Endothelial cell (in vitro differentiated cells): ENCODE measurements at regions not wholly inside any gene's neighbourhood (a gene's known extent, or its start where the extent isn't known, plus 50 kb on each side); places are given as distances from the start of the nearest gene placed in this dataset.

Experiments
- DNase-seq: peaks from one replicate; pipeline ENCODE4 v3.0.0; 2021; ENCODE audit warnings: low spot score
- H3K27ac Mint-ChIP-seq: one replicate; pipeline ENCODE4 v1.8.0; 2021; ENCODE audit warnings: mixed read lengths, inconsistent platforms; ENCODE audit not compliant: unreplicated experiment
- H3K27me3 Mint-ChIP-seq: one replicate; pipeline ENCODE4 v1.8.0; 2021; ENCODE audit warnings: mild to moderate bottlenecking, moderate library complexity, mixed read lengths, inconsistent platforms; ENCODE audit not compliant: unreplicated experiment
- H3K36me3 Mint-ChIP-seq: one replicate; pipeline ENCODE4 v1.8.0; 2021; ENCODE audit warnings: mild to moderate bottlenecking, low read depth, mixed read lengths, inconsistent platforms; ENCODE audit not compliant: unreplicated experiment
- H3K4me1 Mint-ChIP-seq: one replicate; pipeline ENCODE4 v1.8.0; 2021; ENCODE audit warnings: mild to moderate bottlenecking, mixed read lengths, inconsistent platforms; ENCODE audit not compliant: unreplicated experiment
- H3K4me3 Mint-ChIP-seq: one replicate; pipeline ENCODE4 v1.8.0; 2021; ENCODE audit warnings: mild to moderate bottlenecking, mixed read lengths, inconsistent platforms; ENCODE audit not compliant: unreplicated experiment
- H3K9me3 Mint-ChIP-seq: one replicate; pipeline ENCODE4 v1.8.0; 2021; ENCODE audit warnings: mixed read lengths, inconsistent platforms; ENCODE audit not compliant: unreplicated experiment
- TF ChIP-seq, protein P1 (sequence below): fragments of 200-600 bp; sonication (generic); IDR thresholded peaks from one replicate; pipeline ENCODE4 v1.5.0; 2021; ENCODE audit warnings: antibody characterized with exemption; ENCODE audit not compliant: unreplicated experiment

DNA sequence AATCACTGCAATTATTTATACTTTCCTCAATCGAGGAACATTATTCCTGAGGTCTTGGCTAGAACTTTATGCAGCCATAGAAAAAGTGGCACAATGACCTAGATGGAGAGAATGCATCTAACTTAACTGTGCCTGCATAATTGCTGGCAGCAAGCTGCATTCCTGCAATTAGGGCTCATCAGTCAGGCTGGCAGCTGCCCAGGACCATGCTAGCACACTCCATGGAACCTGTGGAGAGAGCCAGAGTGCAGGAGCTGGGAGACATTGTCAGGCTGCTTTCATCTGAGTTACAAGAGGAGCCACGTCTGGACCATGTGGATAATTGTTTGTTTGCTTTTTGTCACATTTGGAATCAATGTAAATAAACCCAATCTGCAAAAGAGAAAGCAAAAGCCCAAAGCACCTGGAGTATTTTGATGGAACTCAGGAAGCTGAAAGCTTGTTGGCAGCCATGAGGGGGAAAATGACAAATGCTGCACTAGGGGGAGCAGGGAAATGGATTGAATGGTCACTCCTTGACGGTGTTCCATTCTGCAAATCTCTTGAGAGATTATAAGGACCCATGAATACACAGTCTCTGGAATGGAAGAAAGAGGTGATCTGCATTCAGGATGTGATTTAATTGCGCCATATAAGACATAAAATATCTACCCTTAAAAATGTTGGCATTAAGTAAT, 839.9 kb downstream of the MAT2B start:
- no peaks in the 10 kb centered on the region for H3K27me3 Mint-ChIP-seq

DNA sequence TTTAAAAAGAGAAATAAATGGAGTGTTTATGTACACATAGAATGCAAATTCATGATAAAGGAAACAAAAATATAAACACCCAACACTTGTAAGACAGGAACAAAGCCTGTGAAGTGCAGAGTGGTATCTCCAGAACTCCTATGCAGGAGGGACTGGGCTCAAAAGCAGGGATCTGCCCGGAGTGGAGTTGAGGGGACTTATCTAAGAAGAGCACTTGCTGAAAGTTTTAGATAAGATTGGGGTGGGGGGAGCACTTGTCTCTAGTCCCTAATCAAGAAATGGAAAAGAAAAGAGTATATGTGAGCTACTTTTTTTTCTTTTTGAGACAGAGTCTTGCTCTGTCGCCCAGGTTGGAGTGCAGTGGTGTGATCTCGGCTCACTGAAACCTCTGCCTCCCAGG, 840.4 kb downstream of the MAT2B start:
- Mint-ChIP-seq H3K27me3 (no peaks in the 10 kb centered on the region), H3K4me1 (no peaks in the 10 kb centered on the region), H3K27ac (no peak overlapping the region), H3K4me3 (no peak overlapping the region), H3K9me3 (no peaks in the 10 kb centered on the region), H3K36me3 (no peaks in the 10 kb centered on the region)
- DNase-seq, result no peak
- TF ChIP-seq, protein P1, sequence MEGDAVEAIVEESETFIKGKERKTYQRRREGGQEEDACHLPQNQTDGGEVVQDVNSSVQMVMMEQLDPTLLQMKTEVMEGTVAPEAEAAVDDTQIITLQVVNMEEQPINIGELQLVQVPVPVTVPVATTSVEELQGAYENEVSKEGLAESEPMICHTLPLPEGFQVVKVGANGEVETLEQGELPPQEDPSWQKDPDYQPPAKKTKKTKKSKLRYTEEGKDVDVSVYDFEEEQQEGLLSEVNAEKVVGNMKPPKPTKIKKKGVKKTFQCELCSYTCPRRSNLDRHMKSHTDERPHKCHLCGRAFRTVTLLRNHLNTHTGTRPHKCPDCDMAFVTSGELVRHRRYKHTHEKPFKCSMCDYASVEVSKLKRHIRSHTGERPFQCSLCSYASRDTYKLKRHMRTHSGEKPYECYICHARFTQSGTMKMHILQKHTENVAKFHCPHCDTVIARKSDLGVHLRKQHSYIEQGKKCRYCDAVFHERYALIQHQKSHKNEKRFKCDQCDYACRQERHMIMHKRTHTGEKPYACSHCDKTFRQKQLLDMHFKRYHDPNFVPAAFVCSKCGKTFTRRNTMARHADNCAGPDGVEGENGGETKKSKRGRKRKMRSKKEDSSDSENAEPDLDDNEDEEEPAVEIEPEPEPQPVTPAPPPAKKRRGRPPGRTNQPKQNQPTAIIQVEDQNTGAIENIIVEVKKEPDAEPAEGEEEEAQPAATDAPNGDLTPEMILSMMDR, result no peak

More for the DNA sequence above, 839.9 kb downstream of the MAT2B start:
- Mint-ChIP-seq H3K4me1 (no peaks in the 10 kb centered on the region), H3K9me3 (no peaks in the 10 kb centered on the region), H3K27ac (no peak overlapping the region), H3K36me3 (no peaks in the 10 kb centered on the region), H3K4me3 (no peak overlapping the region)
- TF ChIP-seq, protein P1, result no peak
- no peak for DNase-seq

DNA sequence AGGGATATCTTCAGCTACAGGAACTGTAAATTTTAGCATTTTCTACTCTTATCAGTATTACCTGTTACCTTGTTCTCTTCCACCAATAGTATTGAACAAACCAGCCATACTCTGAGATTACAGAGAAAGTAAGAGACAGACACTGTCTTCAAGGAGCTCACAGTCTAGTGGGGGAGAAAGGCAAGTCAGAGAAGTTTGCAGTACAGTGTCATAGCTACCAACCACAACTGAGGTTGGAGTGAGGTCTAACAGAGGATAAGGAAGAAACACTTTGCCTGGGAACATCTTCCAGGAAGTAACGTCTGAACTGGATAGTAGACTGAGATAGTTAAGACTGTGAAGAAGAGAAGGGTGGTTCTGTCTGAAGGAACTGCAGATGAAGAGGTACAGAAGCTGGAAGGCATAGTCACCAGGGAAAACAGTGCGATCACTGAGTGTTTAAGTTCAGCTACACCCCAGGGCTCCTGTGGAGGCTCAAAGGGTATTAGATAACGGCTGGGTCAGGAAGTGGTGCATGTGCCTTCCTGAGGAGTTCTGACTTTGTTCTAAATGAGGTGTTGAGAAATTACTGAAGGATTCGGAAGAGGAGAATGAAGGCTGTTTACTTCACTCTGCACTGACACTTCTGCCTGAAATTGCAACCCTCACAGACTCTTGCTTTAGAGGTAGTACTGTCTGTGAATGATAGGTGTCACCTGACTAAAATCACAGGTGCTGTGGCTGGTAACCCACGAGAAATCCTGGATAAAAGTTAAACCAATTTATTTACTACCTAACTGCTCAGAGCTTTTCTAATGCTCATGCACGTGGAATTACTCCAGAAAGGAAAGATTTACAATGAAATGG, 841.6 kb downstream of the MAT2B start:
- H3K9me3 Mint-ChIP-seq, result no peaks in the 10 kb centered on the region
- no peaks in the 10 kb centered on the region for H3K4me1 Mint-ChIP-seq
- no peak overlapping the region for H3K27ac Mint-ChIP-seq

DNA sequence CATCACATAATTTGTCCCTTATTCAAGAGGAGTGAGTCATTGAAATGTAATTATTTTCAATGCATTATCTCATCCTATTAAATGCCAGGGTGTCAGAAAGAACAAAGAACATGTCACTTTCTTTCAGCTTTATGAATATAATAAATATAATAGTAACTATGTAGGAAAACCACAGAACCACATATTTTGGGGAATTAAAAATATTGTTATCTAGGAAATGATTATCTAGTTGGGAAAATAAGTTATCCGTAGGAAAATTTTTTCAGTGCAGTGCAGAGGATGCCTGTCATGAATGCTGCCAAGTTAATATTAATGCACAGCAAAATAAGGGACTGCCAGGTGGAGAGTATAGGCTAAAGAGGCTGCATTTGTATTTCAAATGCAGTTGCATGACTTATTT, 844.8 kb downstream of the MAT2B start:
- DNase-seq, result no peak
- H3K4me1 Mint-ChIP-seq, result no peaks in the 10 kb centered on the region
- H3K27ac Mint-ChIP-seq, result no peak overlapping the region
- TF ChIP-seq, protein P1, result no peak
- no peaks in the 10 kb centered on the region for H3K9me3 Mint-ChIP-seq
- H3K4me3 Mint-ChIP-seq, result no peak overlapping the region
- no peaks in the 10 kb centered on the region for H3K36me3 Mint-ChIP-seq
- no peaks in the 10 kb centered on the region for H3K27me3 Mint-ChIP-seq

More for the DNA sequence above, 841.6 kb downstream of the MAT2B start:
- Mint-ChIP-seq H3K4me3 (no peak overlapping the region), H3K36me3 (no peaks in the 10 kb centered on the region), H3K27me3 (no peaks in the 10 kb centered on the region)
- TF ChIP-seq, protein P1, result no peak
- no peak for DNase-seq
